ENCODE measurements at regions not wholly inside any gene's neighbourhood (a gene's known extent, or its start where the extent isn't known, plus 50 kb on each side); places are given as distances from the start of the nearest gene placed in this dataset.

DNA sequence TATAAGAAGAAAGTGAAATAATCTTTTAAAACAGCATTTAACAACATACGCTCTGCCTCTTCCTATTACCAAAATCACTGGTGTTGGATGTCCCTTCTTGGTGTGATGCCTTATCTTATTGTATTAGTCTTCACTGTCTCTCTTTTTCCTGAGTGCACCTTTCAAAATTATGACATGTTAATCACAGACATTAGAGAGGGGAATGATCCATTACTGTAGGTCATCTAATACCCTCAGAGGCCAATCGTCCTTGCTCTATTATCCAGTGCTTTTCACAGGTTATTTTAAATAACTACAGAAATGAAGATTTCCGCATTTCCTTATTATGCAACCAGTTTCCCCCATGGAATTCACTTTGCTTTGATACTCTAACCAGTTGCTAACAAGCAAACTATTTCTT lies 1292.7 kb downstream of the MAT2B start:
- TF ChIP-seq EZH2phosphoT487 (IDR thresholded peaks at IDR 0.05; ENCODE audit: insufficient read depth, low read depth) (no peak), EZH2 (IDR thresholded peaks at IDR 0.05; ENCODE audit: insufficient read depth, poor library complexity, severe bottlenecking) (no peak)
